Esophagus squamous epithelium (tissue), 4 donors: ENCODE measurements at regions not wholly inside any gene's neighbourhood (a gene's known extent, or its start where the extent isn't known, plus 50 kb on each side); places are given as distances from the start of the nearest gene placed in this dataset.

ENCODE experiments used
- POLR2A ChIP-seq, 4 donors: fragments of 450-650 bp; IDR thresholded peaks; one replicate each; pipeline ENCODE4 v1.6.1; 2017; ENCODE audit warnings: antibody characterized with exemption in 4 of 4, mild to moderate bottlenecking in 4 of 4, moderate library complexity in 3 of 4
- TF ChIP-seq, protein P1 (sequence below), 6 experiments: fragments of 450-650 bp in 4 of 6; fragments of 200-600 bp in 2 of 6; sonication (generic) in 2 of 6; IDR thresholded peaks; one replicate each; pipeline ENCODE4 v1.5.1; 2016 to 2019; ENCODE audit warnings: antibody characterized with exemption in 6 of 6, mild to moderate bottlenecking in 4 of 6, moderate library complexity in 4 of 6

DNA sequence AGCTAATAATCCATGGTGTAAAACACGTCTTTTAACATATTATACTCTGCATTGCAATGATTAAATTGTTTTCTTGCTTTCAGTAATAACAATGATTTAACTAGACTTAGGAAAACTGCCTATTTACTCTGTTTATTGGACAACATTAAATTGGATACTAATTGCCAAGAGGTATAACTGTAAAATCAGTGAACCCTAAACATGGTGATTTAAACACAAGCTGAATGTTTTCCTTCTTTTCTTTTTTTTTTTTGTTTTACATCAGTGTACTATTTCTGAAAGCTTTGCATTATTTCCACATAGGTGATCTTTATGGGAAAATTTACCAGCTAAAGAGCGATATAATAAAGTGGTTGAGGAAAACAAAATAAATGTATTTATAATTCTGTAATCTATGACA, 276.7 kb downstream of the PCDH7 start:
- TF ChIP-seq, protein P1, sequence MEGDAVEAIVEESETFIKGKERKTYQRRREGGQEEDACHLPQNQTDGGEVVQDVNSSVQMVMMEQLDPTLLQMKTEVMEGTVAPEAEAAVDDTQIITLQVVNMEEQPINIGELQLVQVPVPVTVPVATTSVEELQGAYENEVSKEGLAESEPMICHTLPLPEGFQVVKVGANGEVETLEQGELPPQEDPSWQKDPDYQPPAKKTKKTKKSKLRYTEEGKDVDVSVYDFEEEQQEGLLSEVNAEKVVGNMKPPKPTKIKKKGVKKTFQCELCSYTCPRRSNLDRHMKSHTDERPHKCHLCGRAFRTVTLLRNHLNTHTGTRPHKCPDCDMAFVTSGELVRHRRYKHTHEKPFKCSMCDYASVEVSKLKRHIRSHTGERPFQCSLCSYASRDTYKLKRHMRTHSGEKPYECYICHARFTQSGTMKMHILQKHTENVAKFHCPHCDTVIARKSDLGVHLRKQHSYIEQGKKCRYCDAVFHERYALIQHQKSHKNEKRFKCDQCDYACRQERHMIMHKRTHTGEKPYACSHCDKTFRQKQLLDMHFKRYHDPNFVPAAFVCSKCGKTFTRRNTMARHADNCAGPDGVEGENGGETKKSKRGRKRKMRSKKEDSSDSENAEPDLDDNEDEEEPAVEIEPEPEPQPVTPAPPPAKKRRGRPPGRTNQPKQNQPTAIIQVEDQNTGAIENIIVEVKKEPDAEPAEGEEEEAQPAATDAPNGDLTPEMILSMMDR (IDR thresholded peaks at IDR 0.05) = no peak
- no peak for TF ChIP-seq POLR2A (IDR thresholded peaks at IDR 0.05)
